ENCODE measurements at regions not wholly inside any gene's neighbourhood (a gene's known extent, or its start where the extent isn't known, plus 50 kb on each side); places are given as distances from the start of the nearest gene placed in this dataset.
"Not testable (repeated sequence)": the region's sequence is repeated elsewhere in the genome, so short reads cannot be mapped to it uniquely, and the experiment has no call there.

GRCh38 chr4:101669832-101670188 is 120.7 kb upstream of the BANK1 start:
- no peak for DNase-seq

DNA sequence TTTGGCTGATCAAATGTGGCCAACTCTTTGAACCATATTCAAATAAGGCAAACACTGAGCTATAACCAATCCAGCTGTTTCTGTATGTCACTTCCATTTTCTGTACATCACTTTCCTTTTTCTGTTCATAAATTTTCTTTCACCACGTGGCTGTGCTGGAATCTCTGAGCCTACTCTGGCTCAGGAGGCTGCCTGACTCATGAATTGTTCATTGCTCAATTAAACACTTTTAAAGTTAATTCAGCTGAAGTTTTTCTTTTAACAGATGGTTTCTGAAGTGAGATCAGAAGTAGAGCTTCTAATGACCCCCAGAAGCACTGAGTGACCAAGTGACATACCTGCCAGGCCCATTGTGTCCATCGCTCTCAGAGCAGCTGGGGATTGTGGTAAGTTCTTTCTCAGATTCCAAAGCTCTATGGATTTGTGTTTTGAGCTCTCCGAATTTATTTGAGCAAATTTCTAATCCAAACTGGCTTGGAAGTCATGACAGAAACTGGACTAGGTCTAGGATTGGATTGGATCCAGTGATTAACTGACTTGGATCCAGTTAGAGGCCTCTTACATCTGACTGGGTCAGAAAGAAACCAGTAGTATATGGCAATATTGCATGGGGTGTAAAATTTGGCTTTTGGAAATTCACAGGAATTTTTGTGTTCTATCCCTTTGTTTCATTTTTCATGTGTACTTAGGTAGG is 121.2 kb upstream of the BANK1 start:
- no peak for DNase-seq

GRCh38 chr4:101667348-101667747 is 123.2 kb upstream of the BANK1 start:
- no peak for DNase-seq

DNA sequence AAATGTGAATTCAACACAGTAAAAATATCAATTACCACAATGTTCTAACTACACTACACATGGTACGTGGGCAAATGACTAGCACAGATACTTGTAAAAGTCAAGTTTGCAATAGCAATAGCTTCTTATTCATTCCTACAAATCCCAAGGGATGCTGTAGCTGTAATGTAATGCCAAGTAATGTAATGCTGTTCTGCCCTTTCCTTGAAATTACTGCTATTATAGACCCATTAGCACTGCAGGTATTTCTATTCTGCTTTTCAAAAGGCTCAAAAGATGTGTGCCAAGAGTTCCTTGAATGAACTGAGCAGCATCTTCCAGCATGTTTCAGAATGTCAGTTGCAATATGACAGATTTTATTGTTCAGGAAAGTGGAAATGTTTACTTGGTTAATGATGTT is 129.9 kb upstream of the BANK1 start:
- DNase-seq, result no peak

GRCh38 chr4:101655857-101656256 is 134.7 kb upstream of the BANK1 start:
- DNase-seq, result no peak

- DNase-seq, result no peak
Measured at GRCh38 chr4:101655005-101655404, 135.5 kb upstream of the BANK1 start.

- DNase-seq, result no peak
Measured at GRCh38 chr4:101651778-101652177, 138.8 kb upstream of the BANK1 start.

DNA sequence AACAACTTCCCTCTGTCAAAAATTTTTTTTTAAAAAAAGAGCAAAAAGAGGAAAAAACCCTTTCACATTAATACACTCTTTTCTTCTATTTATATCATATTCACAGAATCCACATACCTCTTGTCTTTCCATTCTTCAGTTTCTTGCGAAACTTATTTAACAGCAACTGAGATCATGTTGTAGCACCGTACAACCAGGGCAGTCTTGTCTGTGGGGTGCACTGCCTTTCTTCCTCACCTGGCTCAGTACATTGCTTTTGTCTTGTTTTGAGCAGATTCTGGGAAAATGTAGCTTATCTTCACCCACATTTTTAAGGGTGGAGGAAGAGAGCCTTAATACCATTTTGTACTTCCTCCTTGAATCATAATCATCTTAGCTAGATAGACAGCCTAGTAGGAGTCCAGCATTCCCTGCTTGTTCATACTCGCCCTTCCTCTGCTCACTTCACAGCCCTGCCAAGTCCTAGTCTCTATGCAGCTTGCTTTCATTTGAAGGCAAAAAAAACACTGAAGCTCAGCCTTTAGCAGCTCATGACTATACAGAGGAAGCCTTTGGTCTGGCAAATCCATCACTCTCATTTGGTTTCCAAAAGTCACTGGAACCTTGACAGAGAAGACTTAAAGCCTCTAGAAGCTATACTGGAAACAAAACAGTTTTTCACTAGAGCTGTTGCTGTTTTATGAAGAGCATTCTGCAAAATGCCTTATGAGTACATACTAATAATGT is 140.6 kb upstream of the BANK1 start:
- no peak for DNase-seq

DNA sequence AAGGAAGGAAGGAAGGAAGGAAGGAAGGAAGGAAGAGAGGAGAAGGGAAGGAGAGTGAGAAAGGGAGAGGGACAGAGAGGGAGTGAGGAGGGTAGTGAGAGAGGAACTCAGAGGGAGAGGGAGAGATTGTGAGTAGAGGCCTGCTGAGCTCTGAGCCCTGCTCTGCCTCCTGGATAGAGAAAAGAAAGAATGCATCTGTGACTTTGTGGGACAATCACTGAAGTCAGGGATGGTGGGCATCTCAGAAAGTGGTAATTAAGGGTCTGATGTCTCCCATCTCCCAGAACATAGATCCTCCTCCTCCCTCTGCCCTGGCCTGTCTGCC is 142.9 kb upstream of the BANK1 start:
- DNase-seq, result no peak

GRCh38 chr4:101644516-101644915 is 146.0 kb upstream of the BANK1 start:
- no peak for DNase-seq

- DNase-seq, result no peak
Measured at GRCh38 chr4:101643186-101643837, 147.2 kb upstream of the BANK1 start.

DNA sequence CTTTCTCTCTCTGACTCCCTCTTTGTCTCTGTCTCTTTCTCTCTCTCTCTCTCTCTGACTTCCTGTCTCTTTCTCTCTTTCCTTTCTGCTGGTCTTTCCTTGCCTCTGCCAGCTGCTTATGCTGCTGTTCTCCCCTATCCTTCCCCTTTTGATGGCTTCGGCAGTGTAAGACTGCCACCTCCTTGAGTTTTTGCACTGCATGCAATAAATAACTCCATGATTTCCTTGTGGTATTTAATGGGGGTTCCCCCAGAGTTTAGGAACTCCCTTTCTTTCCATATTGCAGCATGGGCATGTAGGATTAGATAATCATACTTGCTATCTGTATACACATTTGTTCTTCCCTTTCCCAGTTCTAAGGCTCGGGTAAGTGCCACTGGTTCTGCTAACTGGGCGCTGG is 157.8 kb upstream of the BANK1 start:
- not testable (repeated sequence) for DNase-seq

DNA sequence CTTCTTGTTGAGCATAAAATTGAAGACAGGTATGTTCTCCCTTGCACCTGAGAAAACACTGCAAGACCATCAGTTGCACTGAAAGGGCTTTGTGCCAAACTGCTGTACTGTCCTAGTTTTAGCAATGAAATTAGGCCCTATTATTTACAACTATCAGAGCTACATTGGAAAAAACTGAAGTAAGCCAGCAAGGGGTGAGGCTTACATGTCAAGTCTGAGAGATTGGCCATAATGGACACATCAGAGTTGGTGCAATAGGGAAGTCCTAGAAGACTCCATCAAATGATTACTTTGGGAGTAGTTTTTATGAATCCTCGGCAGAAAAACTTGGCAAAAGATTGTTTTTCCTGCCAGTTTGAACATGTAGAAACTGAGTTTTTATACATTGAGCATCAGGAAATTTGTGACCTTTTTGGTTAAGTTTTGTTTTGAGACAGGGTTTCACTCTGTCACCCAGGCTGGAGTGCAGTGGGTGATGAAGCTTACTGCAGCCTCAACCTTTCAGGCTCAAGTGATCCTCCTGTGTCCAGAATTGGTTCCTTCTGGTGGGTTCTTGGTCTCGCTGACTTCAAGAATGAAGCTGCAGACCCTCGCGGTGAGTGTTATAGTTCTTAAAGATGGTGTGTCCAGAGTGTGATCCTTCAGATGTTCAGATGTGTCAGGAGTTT is 160.1 kb upstream of the BANK1 start:
- DNase-seq, result no peak

DNA sequence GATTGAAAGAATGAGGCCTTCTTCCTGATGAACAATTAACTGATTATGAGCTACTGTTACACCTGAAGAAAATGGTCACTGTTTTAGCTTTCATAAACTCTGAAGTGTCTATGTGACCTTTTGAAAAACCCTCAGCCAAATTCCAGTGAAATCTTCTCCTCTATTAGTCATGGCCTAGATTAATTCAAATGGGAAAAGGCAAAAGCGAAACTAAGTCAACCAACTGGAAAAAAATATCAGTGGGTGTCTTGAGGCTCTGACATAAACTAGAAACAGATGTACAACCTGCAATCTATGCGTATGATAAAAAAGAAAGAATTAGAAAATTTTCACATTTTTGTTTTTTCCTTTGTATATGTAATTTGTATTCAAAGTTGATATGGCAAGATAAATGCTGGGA is 169.4 kb upstream of the BANK1 start:
- no peak for DNase-seq

DNA sequence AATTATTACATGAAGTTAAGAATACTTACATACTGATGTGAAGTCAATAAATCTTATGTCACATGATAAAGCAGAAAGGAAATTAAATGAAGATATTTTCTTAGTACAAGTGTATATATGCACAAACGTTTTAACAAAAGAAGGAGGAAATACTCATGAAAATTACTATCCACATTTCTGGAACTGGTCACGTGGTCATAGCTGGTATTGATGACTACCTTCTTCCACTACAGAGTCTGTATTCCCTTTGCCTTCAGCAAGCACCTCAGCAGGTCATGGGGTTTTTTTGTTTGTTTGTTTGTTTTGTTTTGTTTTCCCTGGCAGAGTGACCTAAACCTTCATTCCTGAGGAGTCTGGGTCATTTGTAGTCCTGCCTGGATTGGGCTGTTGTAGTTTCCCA is 174.9 kb upstream of the BANK1 start:
- no peak for DNase-seq

- DNase-seq, result not testable (repeated sequence)
Measured at GRCh38 chr4:101606989-101607388, 183.5 kb upstream of the BANK1 start.

GRCh38 chr4:101604976-101605375 is 185.6 kb upstream of the BANK1 start:
- no peak for DNase-seq

DNA sequence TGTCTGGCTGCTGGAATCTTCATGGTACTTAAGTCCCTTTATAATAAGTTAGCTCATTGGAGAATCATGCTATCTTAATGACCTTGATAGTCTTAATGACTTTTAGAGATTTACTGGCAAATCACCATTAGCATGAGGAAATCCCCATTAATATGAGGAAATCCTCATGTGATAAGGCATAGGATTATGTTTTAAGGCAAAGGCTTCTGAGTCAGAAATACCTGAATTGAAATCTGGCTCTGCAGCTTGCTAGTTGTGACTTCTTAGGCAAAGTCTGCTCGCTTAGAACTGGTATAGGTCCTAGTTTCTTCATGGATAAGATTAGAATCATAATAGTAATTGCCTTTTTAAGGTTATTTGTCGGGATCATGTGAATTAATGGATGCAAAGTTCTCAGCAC is 190.2 kb upstream of the BANK1 start:
- no peak for DNase-seq

GRCh38 chr4:101599620-101600019 is 190.9 kb upstream of the BANK1 start:
- DNase-seq, result no peak

- no peak for DNase-seq
Measured at GRCh38 chr4:101596781-101597552, 193.6 kb upstream of the BANK1 start.

DNA sequence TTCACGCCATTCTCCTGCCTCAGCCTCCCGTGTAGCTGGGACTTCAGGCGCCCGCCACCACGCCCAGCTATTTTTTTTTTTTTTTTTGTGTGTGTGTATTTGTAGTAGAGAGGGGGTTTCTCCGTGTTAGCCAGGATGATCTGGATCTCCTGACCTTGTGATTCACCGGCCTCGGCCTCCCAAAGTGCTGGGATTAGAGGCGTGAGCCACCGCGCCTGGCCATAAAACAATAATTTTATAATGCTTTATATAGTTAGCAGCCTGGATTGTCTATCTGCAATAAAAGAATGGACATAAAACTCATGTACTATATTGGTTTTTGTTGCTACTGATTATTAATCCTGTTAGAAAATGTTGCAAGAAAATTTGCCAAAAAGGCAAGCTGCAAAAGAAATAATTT is 195.9 kb upstream of the BANK1 start:
- DNase-seq, result no peak

DNA sequence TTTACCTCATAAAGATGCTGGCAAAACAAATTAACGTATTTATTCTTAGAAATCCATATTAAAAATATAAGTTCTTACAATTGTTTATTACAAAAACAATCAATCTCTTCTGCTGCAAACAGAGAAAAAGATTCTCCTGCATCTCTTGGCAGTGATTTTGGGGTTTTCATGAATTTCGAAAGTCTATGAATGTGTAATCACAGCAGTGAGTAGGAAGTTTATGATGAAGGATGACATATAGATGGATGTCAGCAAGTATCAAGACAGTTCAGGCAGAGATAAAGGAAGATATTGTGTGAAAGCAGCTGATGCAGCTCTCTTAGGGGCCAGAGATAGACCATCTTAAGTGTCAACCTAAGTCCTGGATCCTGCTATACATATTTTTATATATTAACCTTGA is 196.9 kb upstream of the BANK1 start:
- DNase-seq, result no peak

DNA sequence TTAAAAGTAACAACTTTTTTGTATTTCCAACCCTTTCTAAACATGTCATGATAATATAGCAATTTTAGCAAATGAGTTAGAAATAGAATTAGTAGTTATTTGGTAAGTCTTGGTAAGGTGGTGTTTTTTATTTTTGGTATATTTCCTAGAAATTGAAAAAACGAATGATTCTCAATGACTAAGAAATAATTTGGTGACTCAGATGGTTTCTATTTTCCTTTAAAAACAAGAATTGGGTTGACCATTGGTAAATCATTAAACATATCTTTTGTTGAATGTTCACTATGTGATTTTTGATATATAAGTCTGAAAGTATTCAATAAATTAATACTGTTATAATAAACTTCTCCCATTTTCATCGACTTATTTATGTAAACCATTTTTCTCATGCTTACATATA is 206.2 kb upstream of the BANK1 start:
- no peak for DNase-seq
